ENCODE measurements at regions not wholly inside any gene's neighbourhood (a gene's known extent, or its start where the extent isn't known, plus 50 kb on each side); places are given as distances from the start of the nearest gene placed in this dataset.

- no peak for TF ChIP-seq CTCF (IDR thresholded peaks at IDR 0.05)
- TF ChIP-seq POLR2A (IDR thresholded peaks at IDR 0.05), result no peak
- TF ChIP-seq POLR2AphosphoS5 (IDR thresholded peaks at IDR 0.05), result no peak
Observed at GRCh38 chr7:37534893-37535610, 86.4 kb upstream of the ELMO1 start.

All from breast epithelium (tissue), 3 donors.